C4-2B (cell line): ENCODE measurements at regions not wholly inside any gene's neighbourhood (a gene's known extent, or its start where the extent isn't known, plus 50 kb on each side); places are given as distances from the start of the nearest gene placed in this dataset.

Source experiments
- H3K27ac ChIP-seq: fragments of 450-650 bp; 2 replicates; pipeline ENCODE4 v1.5.1; 2017
- ZFX ChIP-seq: fragments of 450-650 bp; IDR thresholded peaks from 2 replicates; pipeline ENCODE4 v1.6.1; 2017
- TF ChIP-seq, protein P1 (sequence below): fragments of 450-650 bp; conservative IDR thresholded peaks from 2 replicates; pipeline ENCODE4 v1.5.1; 2017; ENCODE audit warnings: mild to moderate bottlenecking

DNA sequence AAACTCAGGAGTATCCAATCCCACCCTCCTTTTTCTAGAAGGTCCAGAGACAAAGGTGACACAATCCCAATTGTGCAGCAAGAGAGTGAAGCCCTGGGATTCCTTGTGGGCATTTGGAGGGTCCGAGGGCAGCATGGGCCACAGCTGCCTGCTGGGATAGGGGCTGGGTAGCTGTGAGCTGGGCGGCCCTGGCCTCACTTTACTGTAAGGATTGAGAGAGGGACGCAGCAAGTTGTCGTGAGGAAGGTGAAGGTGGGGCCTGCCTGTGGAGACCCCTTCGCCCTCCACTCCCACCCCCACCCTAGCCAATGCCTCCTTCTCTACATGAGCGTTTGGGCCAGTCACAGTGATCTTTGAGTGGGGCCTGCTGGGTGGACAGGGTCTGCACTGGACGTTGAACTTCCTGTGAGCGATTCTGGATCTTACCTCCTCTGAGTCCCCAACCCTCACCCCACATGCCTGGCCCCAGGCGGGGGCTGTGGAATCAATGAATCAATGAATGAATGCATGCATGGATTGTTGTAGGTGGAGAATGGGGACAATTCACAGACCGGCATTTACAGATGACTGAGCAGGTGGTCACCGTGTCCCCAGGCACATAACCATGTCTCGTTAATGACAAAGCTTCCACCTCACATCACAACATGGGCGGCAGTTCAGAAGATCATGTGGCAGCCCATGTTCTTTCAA, 107.2 kb downstream of the INHBB start:
- TF ChIP-seq, protein P1, sequence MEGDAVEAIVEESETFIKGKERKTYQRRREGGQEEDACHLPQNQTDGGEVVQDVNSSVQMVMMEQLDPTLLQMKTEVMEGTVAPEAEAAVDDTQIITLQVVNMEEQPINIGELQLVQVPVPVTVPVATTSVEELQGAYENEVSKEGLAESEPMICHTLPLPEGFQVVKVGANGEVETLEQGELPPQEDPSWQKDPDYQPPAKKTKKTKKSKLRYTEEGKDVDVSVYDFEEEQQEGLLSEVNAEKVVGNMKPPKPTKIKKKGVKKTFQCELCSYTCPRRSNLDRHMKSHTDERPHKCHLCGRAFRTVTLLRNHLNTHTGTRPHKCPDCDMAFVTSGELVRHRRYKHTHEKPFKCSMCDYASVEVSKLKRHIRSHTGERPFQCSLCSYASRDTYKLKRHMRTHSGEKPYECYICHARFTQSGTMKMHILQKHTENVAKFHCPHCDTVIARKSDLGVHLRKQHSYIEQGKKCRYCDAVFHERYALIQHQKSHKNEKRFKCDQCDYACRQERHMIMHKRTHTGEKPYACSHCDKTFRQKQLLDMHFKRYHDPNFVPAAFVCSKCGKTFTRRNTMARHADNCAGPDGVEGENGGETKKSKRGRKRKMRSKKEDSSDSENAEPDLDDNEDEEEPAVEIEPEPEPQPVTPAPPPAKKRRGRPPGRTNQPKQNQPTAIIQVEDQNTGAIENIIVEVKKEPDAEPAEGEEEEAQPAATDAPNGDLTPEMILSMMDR, result no peak
- no peak for TF ChIP-seq ZFX
- no peak overlapping the region for H3K27ac ChIP-seq

DNA sequence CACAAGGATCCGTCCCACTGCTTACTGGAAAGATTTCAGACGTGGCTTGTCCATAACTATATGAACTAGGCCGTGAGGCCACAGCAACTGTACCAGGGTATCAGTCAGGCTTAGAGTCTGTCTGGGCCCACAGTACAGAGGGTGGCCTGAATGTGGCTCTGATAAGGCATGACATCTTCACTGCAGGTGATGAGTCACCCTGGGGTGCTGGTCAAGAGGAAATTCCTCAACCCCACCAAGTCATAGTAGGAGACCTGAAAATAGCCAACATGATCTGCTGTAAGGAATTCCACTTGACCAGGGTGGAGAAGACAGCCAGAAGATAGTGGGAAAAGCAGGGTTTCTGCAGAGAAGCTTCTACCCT, 107.7 kb downstream of the INHBB start:
- TF ChIP-seq ZFX, result no peak
- TF ChIP-seq, protein P1, result no peak
- no peak overlapping the region for H3K27ac ChIP-seq

DNA sequence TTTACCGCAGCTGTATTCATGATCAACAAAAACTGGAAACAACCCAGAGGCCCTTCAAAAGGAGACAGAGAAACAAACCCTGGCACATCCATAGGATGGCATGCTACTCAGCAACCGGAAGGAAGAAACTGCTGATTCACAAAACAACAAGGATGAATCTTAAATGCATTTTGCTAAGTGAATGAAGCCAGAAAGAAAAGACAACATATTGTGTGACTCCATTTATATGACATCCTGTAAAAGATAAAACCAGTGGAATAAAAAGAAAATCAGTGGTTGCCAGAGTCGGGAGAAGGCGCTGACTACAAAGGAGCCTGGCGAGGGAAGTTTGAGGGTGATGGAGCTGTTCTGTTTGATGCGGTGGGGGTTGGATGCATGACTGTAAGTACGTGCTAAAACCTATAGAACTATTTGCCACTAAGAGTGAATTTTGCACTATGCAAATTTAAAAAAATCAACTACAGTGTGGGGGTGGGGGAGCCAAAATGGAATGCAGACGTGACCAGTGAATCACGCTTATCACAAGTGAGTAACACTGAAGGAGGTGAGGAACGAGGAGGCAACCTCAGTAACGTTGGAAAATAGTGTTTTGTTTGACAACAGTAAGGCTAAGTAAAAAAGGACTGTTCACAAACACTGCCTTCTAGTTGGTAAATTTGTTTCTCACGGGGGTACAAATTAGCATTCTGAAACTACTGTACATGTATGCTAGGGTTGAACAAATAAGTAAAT, 108.9 kb downstream of the INHBB start:
- no peak overlapping the region for H3K27ac ChIP-seq
- TF ChIP-seq, protein P1, result no peak
- no peak for TF ChIP-seq ZFX

DNA sequence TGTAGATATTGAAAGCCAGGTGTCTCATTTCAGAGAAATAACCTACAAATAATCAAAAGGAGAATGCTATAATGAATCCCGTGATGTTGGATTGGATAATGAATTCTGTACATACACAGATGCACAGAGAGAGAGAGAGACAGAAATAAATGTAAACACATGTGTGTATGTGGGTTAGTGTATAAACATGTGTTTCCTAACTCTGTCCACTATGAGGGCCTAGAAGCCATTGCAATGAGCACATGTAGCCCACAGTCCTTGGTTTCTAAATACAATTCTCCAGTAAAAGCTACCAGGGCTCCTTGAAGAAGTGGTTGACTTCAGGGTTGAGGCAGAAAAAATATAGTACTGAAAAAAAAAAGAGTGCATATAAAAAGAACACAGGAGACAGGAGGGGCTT, 109.5 kb downstream of the INHBB start:
- TF ChIP-seq ZFX, result no peak
- TF ChIP-seq, protein P1, result no peak
- no peak overlapping the region for H3K27ac ChIP-seq

DNA sequence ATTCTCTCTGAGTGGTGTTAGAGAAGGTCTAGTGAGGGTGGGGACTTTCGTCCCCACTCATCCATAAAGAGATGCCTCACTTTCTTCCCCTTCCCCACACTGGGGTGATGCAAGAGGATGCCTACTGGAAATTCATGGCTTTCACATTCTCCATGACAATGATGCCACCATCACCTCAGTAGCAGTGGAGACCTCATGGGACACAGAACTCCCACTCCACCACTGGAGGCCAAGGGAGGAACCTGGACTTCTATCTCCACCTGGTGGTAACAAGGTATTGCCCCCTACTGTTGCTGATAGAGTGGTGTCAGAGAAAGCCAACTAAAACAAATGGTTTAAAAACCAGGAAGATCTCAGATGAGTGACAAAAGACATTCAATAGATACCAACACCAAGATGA, 110.9 kb downstream of the INHBB start:
- TF ChIP-seq, protein P1, result peak; percentile 42
- TF ChIP-seq ZFX, result no peak

DNA sequence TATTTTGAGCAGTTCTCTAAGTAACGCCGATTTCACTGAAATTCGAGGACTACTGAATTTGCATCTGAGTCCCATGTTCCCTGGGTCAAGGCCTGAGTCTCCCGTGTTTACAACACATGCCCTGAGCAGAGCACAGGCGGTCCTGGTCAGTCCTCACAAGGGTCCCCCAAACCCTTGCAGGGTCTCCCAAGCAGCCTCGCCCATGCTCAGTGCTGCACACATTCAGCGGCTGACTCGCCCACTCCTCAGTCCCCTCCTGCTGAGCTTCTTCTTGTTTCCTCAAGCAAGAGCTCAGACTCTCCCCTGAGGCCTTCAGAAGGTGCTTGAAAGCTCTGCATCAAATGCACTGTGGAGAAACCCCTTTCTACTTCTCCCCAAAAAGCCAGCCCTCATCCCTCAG, 114.6 kb downstream of the INHBB start:
- TF ChIP-seq, protein P1, result no peak
- no peak for TF ChIP-seq ZFX
- no peak overlapping the region for H3K27ac ChIP-seq

More for the DNA sequence above, 110.9 kb downstream of the INHBB start:
- no peak overlapping the region for H3K27ac ChIP-seq

DNA sequence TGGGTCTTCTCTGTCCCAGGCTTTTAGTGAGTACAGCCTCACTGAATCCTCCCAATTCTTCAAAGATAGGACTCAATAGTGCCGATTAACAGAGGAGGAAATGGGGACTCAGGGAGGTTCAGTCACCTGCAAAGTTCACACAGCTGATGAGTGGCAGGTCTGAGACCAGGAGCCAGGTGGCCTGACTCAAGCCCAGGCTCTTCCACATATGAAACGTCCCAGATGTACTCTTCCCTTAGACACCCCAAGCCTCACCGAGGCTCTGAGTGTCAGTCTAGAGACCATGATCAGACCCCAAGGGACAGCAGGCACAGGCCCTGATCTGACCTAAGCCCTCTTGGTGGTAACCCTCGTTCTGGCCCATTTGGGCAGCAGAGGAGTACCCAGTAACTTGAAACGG, 115.2 kb downstream of the INHBB start:
- TF ChIP-seq ZFX, result no peak
- TF ChIP-seq, protein P1, result no peak
- no peak overlapping the region for H3K27ac ChIP-seq
